Nucleus accumbens (tissue), 56 donors: ENCODE measurements at regions not wholly inside any gene's neighbourhood (a gene's known extent, or its start where the extent isn't known, plus 50 kb on each side); places are given as distances from the start of the nearest gene placed in this dataset.
"Not testable (repeated sequence)": the region's sequence is repeated elsewhere in the genome, so short reads cannot be mapped to it uniquely, and the experiment has no call there.

Experiments
- DNase-seq, 56 donors: peaks; one replicate each; lab custom pipeline; 2025; lab: John Stamatoyannopoulos, UW

DNA sequence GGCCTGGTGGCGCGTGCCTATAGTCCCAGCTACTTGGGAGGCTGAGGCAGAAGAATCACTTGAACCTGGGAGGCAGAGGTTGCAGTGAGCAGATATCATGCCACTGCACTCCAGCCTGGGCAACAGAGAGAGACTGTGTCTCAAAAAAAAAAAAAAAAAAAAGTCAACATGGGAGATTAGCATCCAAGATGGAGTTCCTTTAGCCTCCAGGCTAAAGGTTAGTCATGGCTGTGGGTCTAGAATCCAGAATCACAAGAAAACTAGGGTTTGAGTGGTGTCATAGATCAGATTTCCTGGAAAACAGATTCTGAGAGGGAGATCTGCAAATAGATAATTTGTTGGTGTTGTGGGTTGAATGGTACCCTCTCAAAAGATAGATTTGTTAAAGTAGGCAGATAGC, 117.2 kb downstream of the CD24 start:
- DNase-seq: not testable (repeated sequence)

DNA sequence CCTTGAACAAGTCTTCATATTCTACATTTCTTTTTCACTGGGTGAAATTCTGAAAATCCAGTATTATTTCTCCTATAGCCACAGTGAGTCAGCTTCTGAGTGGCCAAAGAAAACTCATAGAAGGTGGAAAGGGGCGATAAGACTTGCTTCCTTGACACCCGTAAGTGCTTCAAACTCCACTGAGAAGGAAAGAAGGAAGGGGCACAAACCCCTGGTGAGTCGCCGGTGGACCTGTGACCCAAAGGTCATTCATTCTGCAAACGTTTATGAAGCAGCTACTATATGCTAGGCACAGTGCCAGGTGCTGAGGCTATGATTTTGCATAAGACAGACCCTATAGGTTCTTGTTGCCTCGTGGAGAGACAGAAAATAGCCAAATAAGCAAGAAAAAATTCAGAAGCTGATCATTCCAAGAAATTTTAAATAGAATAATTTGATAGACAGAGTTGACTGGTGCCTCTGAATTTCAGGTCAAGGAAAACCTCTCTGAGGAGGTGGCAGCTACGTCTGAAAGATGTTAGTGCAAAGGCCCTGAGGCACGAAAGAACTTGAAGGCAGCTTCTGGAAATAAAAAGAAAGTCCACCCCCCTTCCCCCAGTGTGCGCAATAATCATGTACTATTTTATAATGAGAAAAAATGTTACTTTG, 118.2 kb downstream of the CD24 start:
- no peak for DNase-seq

DNA sequence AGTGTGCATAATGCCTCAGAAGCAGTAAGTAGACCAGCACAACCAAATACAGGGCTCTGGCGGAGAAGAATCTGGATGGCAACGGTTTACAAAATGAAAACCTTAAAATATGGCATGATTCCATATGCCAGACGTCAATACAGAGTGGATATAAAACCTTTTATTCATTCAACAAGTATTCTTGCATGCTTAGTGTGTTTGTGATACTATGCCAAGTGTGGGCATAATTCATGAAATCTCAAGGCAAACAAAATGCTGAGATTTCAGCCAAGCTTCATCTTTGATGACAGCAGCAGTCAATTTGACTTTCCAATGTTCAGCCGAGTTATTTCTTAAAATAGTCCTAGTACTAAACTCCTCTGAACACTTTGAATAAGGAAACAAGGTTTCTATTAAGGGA, 119.4 kb downstream of the CD24 start:
- no peak for DNase-seq

DNA sequence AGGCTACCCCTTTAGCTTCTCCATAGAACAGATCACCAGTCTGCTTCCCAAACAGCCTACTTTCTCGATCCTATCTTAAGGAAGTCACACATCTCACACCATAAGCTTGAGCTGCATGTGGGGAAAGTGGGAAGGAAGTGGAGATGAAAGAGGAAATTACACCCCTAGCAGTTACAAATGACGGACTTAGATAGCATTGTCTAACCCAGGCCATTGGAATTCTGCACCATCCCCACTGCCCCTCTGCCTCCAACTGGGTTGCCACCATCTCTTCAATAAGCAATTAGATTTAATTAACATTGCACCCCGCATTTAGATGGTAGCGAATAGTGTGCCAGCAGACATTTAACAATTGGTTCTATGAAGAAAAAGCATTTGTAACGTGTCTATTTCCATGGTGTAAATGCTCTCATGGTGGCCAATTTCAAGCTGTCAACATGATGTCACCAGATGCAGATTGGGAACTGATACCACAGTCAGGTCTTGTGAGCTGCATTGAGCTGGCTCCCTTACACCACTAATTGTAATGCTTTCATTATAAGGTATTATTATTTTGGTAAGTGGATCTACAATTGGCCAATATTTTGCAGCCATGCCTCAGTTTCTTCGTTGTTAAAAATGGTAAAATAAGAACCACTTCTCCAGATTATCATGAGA, 124.7 kb downstream of the CD24 start:
- DNase-seq: no peak

DNA sequence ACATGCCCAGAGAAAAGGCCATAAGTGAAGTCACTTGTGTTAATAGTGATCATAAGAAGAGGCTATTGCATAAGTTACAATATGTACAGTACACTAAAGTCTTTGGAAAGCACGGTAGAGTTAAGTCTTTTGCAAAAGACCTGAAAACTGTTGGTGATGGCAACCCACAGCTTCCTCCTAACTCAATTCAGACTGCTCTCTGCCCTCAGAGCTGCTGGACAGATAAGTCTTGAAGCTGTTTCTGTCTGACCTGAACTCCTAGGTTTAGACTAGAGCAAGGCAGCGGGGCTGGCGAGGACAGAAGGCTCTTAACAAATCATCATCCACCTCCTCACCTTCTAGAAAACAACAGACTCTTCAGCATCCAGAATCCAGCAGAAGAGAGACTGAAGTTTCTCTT, 125.4 kb downstream of the CD24 start:
- no peak for DNase-seq

DNA sequence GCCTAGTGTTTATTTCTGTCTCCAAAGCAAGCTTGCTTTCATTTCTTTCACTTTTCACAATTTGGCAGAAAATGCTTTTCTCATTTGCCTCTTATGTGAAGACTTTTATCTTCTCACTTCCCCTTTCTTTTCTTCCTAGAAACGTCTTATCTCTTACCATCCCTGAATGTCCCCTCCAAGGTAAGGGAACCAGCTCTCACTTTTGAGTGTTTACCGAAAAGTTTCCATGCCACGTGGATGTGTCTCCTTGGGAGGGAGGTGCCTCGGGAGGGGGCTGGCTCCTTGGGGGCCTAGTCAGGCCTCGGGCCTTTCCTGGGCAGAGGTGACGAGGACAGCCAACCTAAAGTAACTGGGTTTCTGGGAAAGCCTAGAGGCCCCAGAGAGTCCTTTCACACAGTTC, 127.4 kb downstream of the CD24 start:
- DNase-seq: no peak

DNA sequence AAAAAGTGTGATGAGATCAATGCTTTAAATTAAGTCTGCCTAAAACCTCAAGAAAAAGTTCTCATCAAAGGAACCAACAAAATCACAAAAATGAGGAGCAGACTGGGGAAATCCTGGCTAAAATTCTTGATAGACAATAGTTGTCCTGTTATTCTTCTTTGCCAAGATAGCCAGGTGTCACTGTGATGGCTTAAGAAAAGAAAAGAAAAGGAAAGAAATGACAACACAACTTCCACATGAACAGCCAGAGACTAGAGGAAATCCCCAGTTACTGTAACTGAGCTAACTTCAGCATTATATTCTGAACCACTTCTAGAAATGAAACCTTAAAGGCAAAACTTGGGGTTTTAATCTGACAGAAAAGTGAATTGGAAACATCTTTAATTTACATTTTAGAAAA, 129.6 kb downstream of the CD24 start:
- no peak for DNase-seq

DNA sequence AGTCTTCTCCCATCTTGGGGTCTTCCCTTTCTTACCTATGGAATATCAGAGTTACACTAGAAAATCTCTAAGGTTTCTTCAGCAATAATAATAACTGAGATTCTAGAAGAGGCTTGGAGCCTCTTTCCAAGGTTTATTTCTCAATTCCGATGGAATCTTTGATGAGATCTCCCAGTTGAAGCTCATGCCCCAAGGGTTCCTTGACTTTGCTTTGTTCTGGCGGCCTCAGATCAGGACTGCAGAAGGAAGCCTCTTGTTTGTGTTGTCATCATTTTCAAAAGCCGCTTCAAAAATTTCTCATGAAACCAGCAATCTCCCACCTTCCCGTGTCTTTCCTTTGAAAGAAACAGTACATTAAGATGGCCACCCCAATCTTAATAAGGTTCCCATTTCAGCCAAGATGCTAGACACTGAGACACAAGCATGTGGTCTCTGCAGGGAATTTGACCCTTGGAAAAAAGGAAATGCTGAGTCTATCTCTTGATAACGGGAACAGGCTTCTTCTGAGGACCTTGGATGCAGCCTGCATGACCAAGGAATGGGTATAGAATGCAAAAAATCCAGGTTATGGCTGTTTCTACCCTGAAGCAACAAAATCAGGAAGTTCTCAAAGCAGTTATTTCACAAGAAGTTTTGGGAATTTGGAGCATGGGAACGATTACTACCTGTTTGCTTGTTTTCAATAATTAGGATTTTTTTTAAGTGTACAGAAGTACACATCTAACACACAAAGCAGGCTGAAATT, 141.6 kb downstream of the CD24 start:
- DNase-seq: no peak

DNA sequence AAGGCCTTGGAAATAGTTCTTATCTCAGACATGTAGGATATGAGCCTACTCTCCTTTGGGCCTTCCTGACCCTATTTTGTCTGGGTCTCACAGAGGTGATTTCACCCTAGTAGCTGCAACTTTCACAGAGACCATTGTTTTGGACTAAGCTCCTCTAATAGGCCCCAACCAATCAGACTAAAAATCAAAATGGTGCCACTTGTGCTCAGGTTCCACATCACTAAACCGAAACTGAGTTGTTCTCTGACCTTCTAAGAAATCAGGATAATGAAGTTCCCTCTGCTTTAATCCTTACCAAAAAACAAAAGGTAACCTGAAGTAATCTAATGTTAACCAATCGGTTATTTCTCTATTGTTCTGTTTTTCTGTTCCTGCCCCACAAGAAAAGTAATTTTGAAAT, 143.6 kb downstream of the CD24 start:
- DNase-seq: no peak

DNA sequence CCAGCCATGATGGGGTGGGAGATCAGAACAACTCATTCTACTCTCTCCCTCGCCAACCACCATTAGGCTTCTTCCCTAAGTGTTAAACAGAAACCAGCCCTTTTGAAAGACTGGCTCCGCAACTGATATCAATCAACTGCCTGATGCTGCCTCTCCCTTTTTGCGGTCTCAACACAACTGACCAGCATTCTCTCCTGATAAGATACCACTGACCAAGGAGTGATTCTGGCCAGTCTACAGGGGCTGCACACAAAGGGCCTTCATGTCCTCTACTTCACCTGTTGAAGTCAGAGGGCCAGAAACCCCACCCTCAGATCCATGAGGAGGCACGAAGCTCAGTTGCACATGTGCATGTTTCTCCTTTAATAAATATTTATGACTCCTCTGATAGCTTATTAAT, 145.1 kb downstream of the CD24 start:
- DNase-seq: no peak

DNA sequence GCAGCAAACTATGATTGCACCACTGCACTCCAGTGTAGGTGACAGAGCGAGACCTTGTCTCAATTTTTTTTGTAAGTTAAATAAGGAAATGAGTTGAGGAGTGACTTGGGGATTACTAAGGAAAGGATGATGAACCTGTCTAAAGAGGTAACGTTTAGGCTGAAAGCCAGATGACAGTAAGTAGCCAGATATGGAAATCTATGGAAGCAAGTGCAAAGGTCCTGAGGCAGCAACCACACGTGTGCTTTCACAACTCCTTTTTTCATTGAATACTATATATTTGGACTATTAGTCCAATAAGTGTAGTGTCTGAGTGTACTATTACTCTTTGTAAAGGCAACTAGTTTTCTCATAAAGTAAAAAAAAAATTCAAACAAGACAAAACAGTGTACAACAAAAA, 147.4 kb downstream of the CD24 start:
- no peak for DNase-seq

DNA sequence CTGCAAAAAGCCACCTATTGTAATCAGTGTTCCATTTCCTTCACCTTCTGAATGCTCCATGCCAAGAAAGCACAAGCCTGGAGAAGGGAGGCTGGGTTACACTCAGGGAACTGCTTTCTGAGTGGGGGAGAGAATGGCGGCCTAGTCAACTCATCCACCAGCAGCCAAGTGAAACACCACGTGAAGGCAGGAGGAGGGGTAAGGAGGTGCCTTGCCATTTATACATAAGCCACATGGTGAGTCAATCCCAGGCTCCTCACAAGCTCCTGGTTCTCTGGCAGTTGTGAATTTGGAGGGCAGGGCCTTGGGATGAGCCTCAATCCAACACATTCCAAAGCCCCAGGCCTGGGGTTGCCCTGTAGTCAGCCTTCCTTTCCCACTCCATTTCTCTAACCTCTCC, 149.4 kb downstream of the CD24 start:
- DNase-seq: no peak

DNA sequence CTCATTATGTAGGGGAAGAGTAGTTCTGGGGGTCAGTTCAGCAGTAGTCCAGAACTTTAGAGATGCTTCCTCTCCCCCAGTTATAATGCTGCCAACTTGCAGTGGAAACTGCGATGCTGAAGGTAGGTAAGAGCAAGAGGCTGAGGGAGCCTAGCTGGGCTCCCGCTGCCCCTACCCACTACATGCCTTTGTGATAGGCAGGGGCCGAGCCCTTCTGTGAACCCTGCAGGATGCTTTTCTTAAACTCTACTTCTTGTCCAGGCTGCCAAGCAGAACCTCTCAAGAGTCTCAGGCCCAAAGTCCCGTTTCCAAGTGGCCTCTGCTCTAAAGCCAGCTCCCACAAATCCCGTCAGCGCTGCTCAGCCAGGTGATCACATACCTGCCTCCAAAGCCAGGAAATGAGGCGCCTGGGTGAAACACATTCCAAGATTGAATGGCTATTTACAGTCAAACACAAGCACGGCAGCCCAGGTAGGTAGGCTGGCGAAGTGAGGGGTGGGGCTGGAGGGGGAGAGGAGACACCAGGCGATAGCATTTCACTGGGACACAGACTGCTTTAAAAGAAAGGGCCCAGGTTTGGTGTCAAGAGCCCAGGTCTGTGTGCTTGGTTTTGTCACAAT, 150.7 kb downstream of the CD24 start:
- DNase-seq: no peak

DNA sequence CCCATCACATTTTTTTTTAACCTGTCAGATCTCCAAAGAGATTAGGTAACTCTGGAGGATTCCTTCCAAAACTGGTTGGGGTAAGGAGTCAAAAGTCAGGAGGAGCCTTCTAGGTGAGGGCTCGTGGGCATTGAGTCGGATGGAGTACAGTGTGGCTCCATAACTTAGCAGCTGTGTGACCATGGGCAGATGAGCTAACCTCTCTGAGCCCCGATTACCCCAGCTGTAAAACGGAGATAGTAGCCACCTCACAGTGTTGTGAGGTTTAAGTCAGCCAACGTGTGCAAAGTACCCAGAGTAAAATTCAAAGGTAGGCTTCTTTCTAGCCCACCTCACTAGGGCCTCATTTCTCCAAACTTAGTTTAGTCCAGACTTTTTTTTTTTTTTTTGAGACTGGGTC, 151.5 kb downstream of the CD24 start:
- no peak for DNase-seq

DNA sequence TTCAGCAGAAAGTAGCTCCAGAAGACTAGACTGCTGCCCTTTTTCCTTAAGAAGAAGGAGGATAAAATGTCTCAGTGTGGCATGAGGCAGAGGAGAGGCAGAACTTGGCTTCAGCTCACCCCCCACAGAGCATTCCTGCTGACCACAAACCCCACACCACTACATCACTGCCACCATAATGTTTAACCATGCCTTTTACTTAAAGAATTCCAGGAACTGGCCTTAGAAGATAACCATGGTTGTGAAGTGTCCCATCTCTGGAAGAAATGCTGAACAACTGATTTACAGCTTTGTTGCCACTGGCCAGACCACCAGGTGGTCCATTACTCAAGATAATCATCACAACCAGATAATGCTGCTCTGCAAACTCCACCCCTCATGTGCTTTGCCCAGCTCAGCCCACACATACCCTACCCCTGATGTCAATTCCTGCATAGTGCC, 154.1 kb downstream of the CD24 start:
- DNase-seq: no peak

DNA sequence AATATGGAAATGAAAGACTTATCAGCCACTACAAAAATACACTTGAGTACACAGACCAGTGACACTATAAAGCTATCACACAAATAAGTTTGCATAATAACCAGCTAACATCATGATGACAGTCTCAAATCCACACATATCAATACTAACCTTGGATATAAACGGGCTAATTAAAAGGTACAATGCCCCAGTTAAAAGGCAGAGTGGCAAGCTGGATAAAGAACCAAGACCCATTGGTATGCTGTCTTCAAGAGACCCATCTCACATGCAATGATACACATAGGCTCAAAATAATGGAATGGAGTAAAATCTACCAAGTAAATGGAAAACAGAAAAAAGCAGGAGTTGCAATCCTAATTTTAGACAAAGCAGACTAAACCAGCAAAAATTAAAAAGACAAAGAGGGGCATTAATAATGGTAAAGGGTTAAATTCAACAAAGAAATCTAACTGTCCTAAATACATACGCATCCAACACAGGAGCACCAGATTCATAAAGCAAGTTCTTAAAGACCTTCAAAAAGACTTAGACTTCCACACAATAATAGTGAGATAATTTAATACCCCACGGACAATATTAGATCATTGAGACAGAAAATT, 163.3 kb downstream of the CD24 start:
- DNase-seq: no peak

DNA sequence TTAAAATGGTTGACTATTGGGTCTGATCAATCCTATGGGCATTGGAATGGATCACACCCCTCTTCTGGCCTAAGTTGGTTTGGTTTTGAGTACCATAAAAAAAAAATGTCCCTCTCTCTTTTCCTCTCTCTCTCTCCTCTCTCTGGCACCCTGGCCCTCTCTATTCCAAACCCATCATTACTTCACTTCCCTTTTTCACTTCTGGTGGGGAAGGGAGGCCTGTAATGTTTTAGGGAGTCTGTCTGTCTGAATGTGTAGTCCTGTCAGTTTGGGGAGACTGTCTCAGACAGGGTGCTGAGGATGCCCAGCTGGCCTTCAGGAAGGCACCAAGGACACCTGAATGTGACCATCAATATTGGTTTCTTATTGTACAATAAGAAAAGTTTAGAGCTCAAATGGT, 165.8 kb downstream of the CD24 start:
- no peak for DNase-seq

DNA sequence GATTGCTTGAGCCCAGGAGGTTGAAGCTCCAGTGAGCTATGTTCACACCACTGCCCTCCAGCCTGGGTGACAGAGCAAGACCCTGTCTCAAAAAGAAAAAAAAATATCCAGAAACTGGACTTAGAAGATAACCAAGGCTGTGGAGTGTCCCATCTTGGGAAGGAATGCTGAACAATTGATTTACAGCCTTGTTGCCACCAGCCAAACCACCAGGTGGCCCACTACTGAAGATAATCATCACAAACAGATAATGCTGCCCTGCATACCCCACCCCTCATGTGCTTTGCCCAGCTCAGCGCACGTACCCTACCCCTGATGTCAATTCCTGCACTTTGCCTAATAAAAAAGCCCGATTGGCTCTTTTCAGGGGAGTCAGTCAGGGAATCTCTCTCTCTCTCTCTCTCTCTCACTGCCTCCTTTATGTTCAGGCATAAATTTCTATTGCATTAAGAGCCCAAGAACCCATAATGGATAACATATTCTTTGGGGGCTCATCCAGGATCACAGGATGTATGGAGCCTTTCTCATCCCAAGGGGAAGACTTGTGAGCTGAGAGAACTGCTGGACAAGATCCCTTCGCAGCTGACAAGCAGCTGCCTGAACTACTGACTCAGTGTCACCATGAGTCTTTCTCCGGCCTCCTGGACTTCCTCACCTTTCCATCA, 166.4 kb downstream of the CD24 start:
- DNase-seq: no peak

DNA sequence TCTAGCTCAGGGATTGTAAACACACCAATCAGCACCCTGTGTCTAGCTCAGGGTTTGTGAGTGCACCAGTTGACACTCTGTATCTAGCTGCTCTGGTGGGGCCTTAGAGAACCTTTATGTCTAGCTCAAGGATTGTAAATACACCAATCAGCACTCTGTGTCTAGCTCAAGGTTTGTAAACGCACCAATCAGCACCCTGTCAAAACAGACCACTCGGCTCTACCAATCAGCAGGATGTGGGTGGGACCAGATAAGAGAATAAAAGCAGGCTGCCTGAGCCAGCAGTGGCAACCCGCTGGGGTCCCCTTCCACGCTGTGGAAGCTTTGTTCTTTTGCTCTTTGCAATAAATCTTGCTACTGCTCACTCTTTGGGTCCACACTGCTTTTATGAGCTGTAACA, 168.3 kb downstream of the CD24 start:
- DNase-seq: not testable (repeated sequence)

DNA sequence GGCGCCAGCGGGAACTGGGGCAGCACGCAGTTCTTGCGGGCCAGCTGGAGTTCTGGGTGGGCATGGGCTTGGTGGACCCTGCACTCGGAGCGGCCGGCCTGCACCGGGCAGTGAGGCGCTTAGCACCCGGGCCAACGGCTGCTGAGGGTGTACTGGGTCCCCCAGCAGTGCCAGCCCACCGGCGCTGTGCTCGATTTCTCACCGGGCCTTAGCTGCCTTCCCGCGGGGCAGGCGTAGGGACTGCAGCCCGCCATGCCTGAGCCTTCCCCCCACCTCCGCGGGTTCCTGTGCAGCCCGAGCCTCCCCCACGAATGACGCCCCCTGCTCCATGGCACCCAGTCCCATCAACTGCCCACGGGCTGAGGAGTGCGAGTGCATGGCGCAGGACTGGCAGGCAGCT, 168.8 kb downstream of the CD24 start:
- no peak for DNase-seq
